ENCODE measurements at regions not wholly inside any gene's neighbourhood (a gene's known extent, or its start where the extent isn't known, plus 50 kb on each side); places are given as distances from the start of the nearest gene placed in this dataset.

DNA sequence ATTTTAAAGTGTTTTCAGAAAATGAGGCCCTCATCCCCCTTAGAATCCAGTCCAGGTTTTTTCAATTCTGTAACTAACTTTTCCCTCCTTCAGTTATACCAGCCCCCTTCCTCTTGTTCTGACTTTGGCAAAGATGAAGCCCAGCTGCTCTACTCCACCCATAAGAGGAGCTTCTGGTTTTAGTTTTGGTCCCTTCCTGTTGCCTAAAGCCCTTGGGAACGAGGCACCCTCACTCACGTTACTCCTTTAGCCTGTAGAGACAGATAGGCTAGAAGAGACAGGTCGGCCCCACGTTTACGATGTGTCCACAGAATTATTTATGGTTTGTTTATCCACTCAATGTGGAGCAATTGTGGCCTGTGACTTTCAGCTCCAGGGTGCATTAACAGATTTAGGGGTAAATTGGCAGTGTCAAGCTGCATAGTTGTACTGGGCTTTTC, 454.2 kb upstream of the TNP1 start:
- TF ChIP-seq EP300 (IDR thresholded peaks at IDR 0.05): no peak
- no peak for TF ChIP-seq POLR2A (IDR thresholded peaks at IDR 0.05)
